ENCODE measurements at regions not wholly inside any gene's neighbourhood (a gene's known extent, or its start where the extent isn't known, plus 50 kb on each side); places are given as distances from the start of the nearest gene placed in this dataset.

GRCh38 chr2:75310876-75311275, 111.6 kb upstream of the TACR1 start:
- H3K36me3 Mint-ChIP-seq, result no peaks in the 10 kb centered on the region
- no peaks in the 10 kb centered on the region for H3K9me3 Mint-ChIP-seq
- H3K27ac Mint-ChIP-seq, result no peak overlapping the region
- ATAC-seq (no peak), DNase-seq (ENCODE audit: low spot score) (no peak)
- no peak overlapping the region for H3K4me3 Mint-ChIP-seq
- TF ChIP-seq GTF2I (CRISPR knock-in tag; conservative IDR thresholded peaks at IDR 0.05), result no peak
- TF ChIP-seq PREB (CRISPR knock-in tag; IDR thresholded peaks at IDR 0.05; ENCODE audit: borderline replicate concordance), result no peak
- no peak for TF ChIP-seq SMAD4 (CRISPR knock-in tag; IDR thresholded peaks at IDR 0.05)
- no peak for TF ChIP-seq CREB1 (CRISPR knock-in tag; IDR thresholded peaks at IDR 0.05)
- TF ChIP-seq OVOL2 (CRISPR knock-in tag; IDR thresholded peaks at IDR 0.05; ENCODE audit: borderline replicate concordance), result no peak
- no peak for TF ChIP-seq TEAD4 (CRISPR knock-in tag; IDR thresholded peaks at IDR 0.05)
- H3K4me1 Mint-ChIP-seq, result peaks cover 5% of the 10 kb centered on the region; the same call in 1 of the 2 replicates
- ChIA-PET POLR2A (interaction anchor here (0.7 kb wide), 1 partner anchor 45 kb away, joined by 5 read pairs; no protein-coding TSS in a partner anchor), CTCF (interaction anchor here (0.6 kb wide), 1 partner anchor 235 kb away, joined by 5 read pairs; no protein-coding TSS in a partner anchor)
- H3K27me3 Mint-ChIP-seq (ENCODE audit: low read depth), result no peaks in the 10 kb centered on the region

- Mint-ChIP-seq H3K36me3 (no peaks in the 10 kb centered on the region), H3K4me1 (peaks cover 3% of the 10 kb centered on the region; the same call in 1 of the 2 replicates), H3K27ac (no peak overlapping the region), H3K9me3 (no peaks in the 10 kb centered on the region), H3K4me3 (no peak overlapping the region), H3K27me3 (ENCODE audit: low read depth) (no peaks in the 10 kb centered on the region)
- no peak for TF ChIP-seq ATF6 (CRISPR knock-in tag; IDR thresholded peaks at IDR 0.05)
- no peak for TF ChIP-seq AR (CRISPR knock-in tag; IDR thresholded peaks at IDR 0.05)
- ChIA-PET CTCF (no interaction called here), POLR2A (no interaction called here)
- ATAC-seq (no peak), DNase-seq (ENCODE audit: low spot score) (no peak)
Measured at GRCh38 chr2:75309596-75310463, 110.5 kb upstream of the TACR1 start.

DNA sequence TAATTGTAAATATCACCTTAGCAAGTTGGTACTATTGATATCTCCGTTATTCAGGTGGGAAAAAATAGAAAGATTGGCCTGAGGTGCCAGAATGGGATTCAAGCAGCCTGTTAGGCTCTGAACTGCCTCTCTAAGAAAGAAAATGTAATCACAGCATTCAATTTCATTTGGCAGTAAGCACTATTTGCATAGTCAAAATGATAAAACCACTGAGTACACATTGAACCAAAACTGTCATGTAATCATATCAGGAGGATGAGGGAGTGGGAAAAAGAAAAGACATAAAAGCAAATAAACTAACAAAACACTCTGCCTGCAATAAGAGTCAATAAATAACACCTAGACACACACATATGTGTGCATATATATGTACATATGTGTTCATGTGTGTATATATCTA, 103.9 kb upstream of the TACR1 start:
- Mint-ChIP-seq H3K4me3 (no peak overlapping the region), H3K27ac (no peak overlapping the region), H3K9me3 (peaks cover 10% of the 10 kb centered on the region), H3K27me3 (ENCODE audit: low read depth) (no peaks in the 10 kb centered on the region), H3K36me3 (no peaks in the 10 kb centered on the region; the same call in 1 of the 2 replicates), H3K4me1 (no peaks in the 10 kb centered on the region)
- no peak for ATAC-seq
- ChIA-PET CTCF (no interaction called here), POLR2A (no interaction called here)
- no peak for DNase-seq (ENCODE audit: low spot score)
- TF ChIP-seq TCF7 (CRISPR knock-in tag; IDR thresholded peaks at IDR 0.05; ENCODE audit: low read depth) (no peak), IRF2 (CRISPR knock-in tag; IDR thresholded peaks at IDR 0.05; ENCODE audit: borderline replicate concordance, low read depth) (no peak), ZNF232 (CRISPR knock-in tag; IDR thresholded peaks at IDR 0.05) (no peak), NFATC4 (CRISPR knock-in tag; IDR thresholded peaks at IDR 0.05) (no peak), E2F5 (CRISPR knock-in tag; IDR thresholded peaks at IDR 0.05) (no peak), ARID4B (CRISPR knock-in tag; IDR thresholded peaks at IDR 0.05; ENCODE audit: borderline replicate concordance) (no peak), MXD4 (CRISPR knock-in tag; IDR thresholded peaks at IDR 0.05; ENCODE audit: borderline replicate concordance) (no peak), EMX1 (CRISPR knock-in tag; IDR thresholded peaks at IDR 0.05) (no peak), SMAD4 (CRISPR knock-in tag; IDR thresholded peaks at IDR 0.05) (no peak), NR2C2 (CRISPR knock-in tag; IDR thresholded peaks at IDR 0.05) (no peak)
- TF ChIP-seq, protein P1, sequence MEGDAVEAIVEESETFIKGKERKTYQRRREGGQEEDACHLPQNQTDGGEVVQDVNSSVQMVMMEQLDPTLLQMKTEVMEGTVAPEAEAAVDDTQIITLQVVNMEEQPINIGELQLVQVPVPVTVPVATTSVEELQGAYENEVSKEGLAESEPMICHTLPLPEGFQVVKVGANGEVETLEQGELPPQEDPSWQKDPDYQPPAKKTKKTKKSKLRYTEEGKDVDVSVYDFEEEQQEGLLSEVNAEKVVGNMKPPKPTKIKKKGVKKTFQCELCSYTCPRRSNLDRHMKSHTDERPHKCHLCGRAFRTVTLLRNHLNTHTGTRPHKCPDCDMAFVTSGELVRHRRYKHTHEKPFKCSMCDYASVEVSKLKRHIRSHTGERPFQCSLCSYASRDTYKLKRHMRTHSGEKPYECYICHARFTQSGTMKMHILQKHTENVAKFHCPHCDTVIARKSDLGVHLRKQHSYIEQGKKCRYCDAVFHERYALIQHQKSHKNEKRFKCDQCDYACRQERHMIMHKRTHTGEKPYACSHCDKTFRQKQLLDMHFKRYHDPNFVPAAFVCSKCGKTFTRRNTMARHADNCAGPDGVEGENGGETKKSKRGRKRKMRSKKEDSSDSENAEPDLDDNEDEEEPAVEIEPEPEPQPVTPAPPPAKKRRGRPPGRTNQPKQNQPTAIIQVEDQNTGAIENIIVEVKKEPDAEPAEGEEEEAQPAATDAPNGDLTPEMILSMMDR (IDR thresholded peaks at IDR 0.05), result no peak
